ENCODE measurements at regions not wholly inside any gene's neighbourhood (a gene's known extent, or its start where the extent isn't known, plus 50 kb on each side); places are given as distances from the start of the nearest gene placed in this dataset.

GRCh38 chr10:4609251-4609650 lies 216.8 kb upstream of the AKR1E2 start:
- TF ChIP-seq USF2 (CRISPR knock-in tag; IDR thresholded peaks at IDR 0.05) (no peak), CTCF (IDR thresholded peaks at IDR 0.05) (no peak)
